DND-41 (cell line): ENCODE measurements at regions not wholly inside any gene's neighbourhood (a gene's known extent, or its start where the extent isn't known, plus 50 kb on each side); places are given as distances from the start of the nearest gene placed in this dataset.

Experiments
- ATAC-seq: fragments of 200-7000 bp; cut with Tn5 transposase; 3 replicates; pipeline ENCODE4 v1.9.1; 2021; ENCODE audit warnings: low read depth; ENCODE audit not compliant: insufficient read depth
- DNase-seq: peaks from one replicate; pipeline ENCODE4 v3.0.0-alpha.2; 2020
- H2AFZ ChIP-seq: 2 replicates; pipeline ENCODE4 v1.6.0; 2012; ENCODE audit warnings: low read depth, low read length
- H3K27ac ChIP-seq: 2 replicates; pipeline ENCODE4 v1.5.1; 2012; ENCODE audit warnings: low read length, inconsistent platforms
- H3K27me3 ChIP-seq: fragments of 200-600 bp; sonication (generic); 2 replicates; pipeline ENCODE4 v1.6.0; 2012; ENCODE audit warnings: low read length, mild to moderate bottlenecking, inconsistent platforms; ENCODE audit not compliant: insufficient read depth, poor library complexity
- H3K36me3 ChIP-seq: 2 replicates; pipeline ENCODE4 v1.5.1; 2012; ENCODE audit warnings: low read length, inconsistent platforms; ENCODE audit not compliant: insufficient read depth
- H3K4me1 ChIP-seq: 2 replicates; pipeline ENCODE4 v1.5.1; 2012; ENCODE audit warnings: mild to moderate bottlenecking, low read length; ENCODE audit not compliant: insufficient read depth
- H3K4me2 ChIP-seq: 2 replicates; pipeline ENCODE4 v1.6.0; 2012; ENCODE audit warnings: mild to moderate bottlenecking, moderate library complexity, low read length, inconsistent platforms; ENCODE audit not compliant: insufficient read depth
- H3K4me3 ChIP-seq, 2 experiments: fragments of 200-600 bp in 1 of 2; shearing (Covaris generic) in 1 of 2; 2 replicates each; pipeline ENCODE4 v1.5.1; 2012 to 2016; ENCODE audit warnings: inconsistent platforms in 2 of 2, low read length in 2 of 2, mild to moderate bottlenecking in 2 of 2, low read depth in 1 of 2, moderate library complexity in 1 of 2
- H3K79me2 ChIP-seq: 2 replicates; pipeline ENCODE4 v1.6.0; 2012; ENCODE audit warnings: low read length, inconsistent platforms; ENCODE audit not compliant: insufficient read depth
- H3K9ac ChIP-seq: 2 replicates; pipeline ENCODE4 v1.6.0; 2012; ENCODE audit warnings: low read depth, mild to moderate bottlenecking, inconsistent platforms, low read length, moderate library complexity
- H3K9me3 ChIP-seq: 2 replicates; pipeline ENCODE4 v1.5.1; 2012; ENCODE audit warnings: low read length, moderate library complexity, mild to moderate bottlenecking, inconsistent platforms; ENCODE audit not compliant: insufficient read depth, severe bottlenecking
- H4K20me1 ChIP-seq: 2 replicates; pipeline ENCODE4 v1.6.0; 2012; ENCODE audit warnings: low read length; ENCODE audit not compliant: insufficient read depth
- EZH2 ChIP-seq: IDR thresholded peaks from 3 replicates; pipeline ENCODE4 v1.6.1; 2012; ENCODE audit warnings: borderline replicate concordance, low read depth, mild to moderate bottlenecking, moderate library complexity, low read length, inconsistent platforms; ENCODE audit not compliant: severe bottlenecking
- TF ChIP-seq, protein P1 (sequence below): IDR thresholded peaks from 2 replicates; pipeline ENCODE4 v1.5.1; 2012; ENCODE audit warnings: borderline replicate concordance, low read length, moderate library complexity, mild to moderate bottlenecking; ENCODE audit not compliant: poor library complexity, severe bottlenecking; ENCODE audit errors: extremely low read depth

DNA sequence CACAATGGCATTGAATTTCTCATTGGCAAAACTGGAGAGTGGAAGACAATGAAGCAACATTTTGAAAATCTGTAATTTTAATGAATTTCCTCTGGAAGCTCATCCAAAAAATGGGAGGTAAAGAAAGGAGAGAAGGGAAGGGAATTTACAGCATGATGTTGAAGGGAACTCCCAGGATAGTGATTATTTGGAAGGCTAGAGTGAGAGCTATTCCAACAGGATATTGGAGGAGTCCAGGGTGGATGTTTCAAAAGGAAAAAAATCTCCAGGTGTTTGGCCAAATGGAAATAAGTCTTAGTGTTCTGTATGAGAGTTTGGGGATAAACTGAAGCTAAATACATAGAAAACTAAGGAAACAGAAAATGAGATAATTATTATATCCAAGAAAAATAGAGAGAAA, 106.2 kb downstream of the IZUMO3 start:
- Histone ChIP-seq H3K9ac (no peak overlapping the region), H3K4me1 (no peaks in the 10 kb centered on the region), H2AFZ (no peak overlapping the region), H3K36me3 (no peaks in the 10 kb centered on the region), H3K4me2 (no peak overlapping the region), H3K27me3 (no peaks in the 10 kb centered on the region), H3K79me2 (no peaks in the 10 kb centered on the region), H4K20me1 (no peaks in the 10 kb centered on the region), H3K4me3 (no peak overlapping the region), H3K27ac (no peak overlapping the region), H3K9me3 (no peaks in the 10 kb centered on the region)
- DNase-seq (no peak), ATAC-seq (no peak)
- no peak for TF ChIP-seq EZH2
- TF ChIP-seq, protein P1, sequence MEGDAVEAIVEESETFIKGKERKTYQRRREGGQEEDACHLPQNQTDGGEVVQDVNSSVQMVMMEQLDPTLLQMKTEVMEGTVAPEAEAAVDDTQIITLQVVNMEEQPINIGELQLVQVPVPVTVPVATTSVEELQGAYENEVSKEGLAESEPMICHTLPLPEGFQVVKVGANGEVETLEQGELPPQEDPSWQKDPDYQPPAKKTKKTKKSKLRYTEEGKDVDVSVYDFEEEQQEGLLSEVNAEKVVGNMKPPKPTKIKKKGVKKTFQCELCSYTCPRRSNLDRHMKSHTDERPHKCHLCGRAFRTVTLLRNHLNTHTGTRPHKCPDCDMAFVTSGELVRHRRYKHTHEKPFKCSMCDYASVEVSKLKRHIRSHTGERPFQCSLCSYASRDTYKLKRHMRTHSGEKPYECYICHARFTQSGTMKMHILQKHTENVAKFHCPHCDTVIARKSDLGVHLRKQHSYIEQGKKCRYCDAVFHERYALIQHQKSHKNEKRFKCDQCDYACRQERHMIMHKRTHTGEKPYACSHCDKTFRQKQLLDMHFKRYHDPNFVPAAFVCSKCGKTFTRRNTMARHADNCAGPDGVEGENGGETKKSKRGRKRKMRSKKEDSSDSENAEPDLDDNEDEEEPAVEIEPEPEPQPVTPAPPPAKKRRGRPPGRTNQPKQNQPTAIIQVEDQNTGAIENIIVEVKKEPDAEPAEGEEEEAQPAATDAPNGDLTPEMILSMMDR, result no peak

DNA sequence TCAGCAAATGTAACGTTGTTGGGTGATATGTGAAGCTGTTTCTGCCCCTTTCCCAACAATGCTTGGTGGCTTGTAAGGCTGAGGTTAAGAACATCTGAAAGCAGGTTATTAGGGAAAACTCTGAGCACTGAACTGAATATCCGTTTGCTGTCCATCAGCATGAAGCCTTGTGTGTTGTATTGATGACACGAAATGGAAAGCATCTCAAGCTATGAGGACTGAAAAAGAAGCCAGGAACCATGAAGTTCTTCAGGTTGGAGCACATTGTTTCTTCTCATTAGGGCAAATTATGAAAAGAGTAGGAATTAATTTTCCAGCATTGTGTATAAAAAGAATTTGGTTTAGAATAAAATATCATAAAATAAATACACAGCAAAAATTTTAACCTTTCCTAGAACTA, 106.8 kb downstream of the IZUMO3 start:
- TF ChIP-seq EZH2, result no peak
- TF ChIP-seq, protein P1, result no peak
- Histone ChIP-seq H3K4me2 (no peak overlapping the region), H3K36me3 (no peaks in the 10 kb centered on the region), H3K9me3 (no peaks in the 10 kb centered on the region), H4K20me1 (no peaks in the 10 kb centered on the region), H3K27me3 (no peaks in the 10 kb centered on the region), H3K27ac (no peak overlapping the region), H3K4me3 (no peak overlapping the region), H3K79me2 (no peaks in the 10 kb centered on the region), H3K4me1 (no peaks in the 10 kb centered on the region), H2AFZ (no peak overlapping the region), H3K9ac (no peak overlapping the region)
- ATAC-seq (no peak), DNase-seq (no peak)

DNA sequence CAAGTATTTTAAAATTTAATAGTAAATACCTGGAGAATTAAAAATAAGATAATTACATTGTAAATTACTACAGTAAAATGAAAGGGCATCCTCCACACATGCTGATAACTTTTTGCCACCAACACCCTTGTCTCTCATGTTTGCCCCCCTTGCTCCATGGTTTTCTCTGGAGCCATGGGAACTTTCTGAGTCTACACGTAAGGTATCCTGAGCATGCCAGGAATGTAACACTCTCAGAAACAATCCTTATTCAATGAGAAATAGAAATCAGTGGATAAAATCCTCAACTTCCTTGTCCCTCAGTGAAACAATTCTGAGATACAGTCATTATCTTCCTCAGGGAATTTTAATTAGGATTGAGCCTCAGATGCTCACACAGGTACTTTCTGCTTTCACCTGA, 108.9 kb downstream of the IZUMO3 start:
- Histone ChIP-seq H4K20me1 (no peaks in the 10 kb centered on the region), H3K27ac (no peak overlapping the region), H2AFZ (no peak overlapping the region), H3K9ac (no peak overlapping the region), H3K4me1 (no peaks in the 10 kb centered on the region), H3K4me3 (no peak overlapping the region), H3K36me3 (no peaks in the 10 kb centered on the region), H3K4me2 (no peak overlapping the region), H3K9me3 (no peaks in the 10 kb centered on the region), H3K27me3 (no peaks in the 10 kb centered on the region), H3K79me2 (no peaks in the 10 kb centered on the region)
- ATAC-seq (no peak), DNase-seq (no peak)
- TF ChIP-seq, protein P1, result no peak
- TF ChIP-seq EZH2, result no peak

DNA sequence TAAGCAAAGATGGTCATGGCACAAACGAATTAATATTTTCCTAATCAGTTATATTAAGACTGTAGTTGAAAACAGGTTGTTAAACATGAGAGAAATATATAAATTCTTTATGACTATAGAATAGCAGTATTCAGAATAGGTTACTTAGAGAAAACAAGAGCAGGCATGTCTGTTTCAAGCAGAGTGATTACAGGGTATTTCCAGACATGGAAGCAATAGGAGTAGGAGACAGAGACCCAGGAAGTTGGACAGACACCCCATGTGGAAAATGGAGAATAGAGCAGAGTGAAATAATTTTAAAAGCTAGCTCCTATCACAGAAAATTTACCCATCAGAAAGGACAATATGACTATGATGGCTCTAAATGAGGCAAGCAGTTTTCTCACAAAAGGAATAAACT, 111.5 kb downstream of the IZUMO3 start:
- Histone ChIP-seq H3K4me1 (no peaks in the 10 kb centered on the region), H3K9me3 (no peaks in the 10 kb centered on the region), H2AFZ (no peak overlapping the region), H3K9ac (no peak overlapping the region), H3K27ac (no peak overlapping the region), H4K20me1 (no peaks in the 10 kb centered on the region), H3K4me2 (no peak overlapping the region), H3K4me3 (no peak overlapping the region), H3K36me3 (no peaks in the 10 kb centered on the region), H3K79me2 (no peaks in the 10 kb centered on the region), H3K27me3 (no peaks in the 10 kb centered on the region)
- no peak for DNase-seq
- no peak for ATAC-seq
- TF ChIP-seq EZH2, result no peak
- TF ChIP-seq, protein P1, result no peak
